OCI-LY7 (cell line): ENCODE measurements at regions not wholly inside any gene's neighbourhood (a gene's known extent, or its start where the extent isn't known, plus 50 kb on each side); places are given as distances from the start of the nearest gene placed in this dataset.

Experiments used
- BruUV-seq: library from RNA; stranded (reverse); fragments of 400-500 nt; replicated peaks from 2 replicates; lab custom pipeline; 2021; lab: Mats Ljungman, UMichigan
- CTCF ChIA-PET: fragments of 300-600 bp; sonication (Branson Sonifier 250); formaldehyde crosslinking; loops from one replicate; lab custom pipeline; 2022; ENCODE audit warnings: antibody characterized with exemption; ENCODE audit not compliant: unreplicated experiment; lab: Charles Lee
- POLR2A ChIA-PET: fragments of 300-600 bp; sonication (Branson Sonifier 250); formaldehyde crosslinking; loops from one replicate; lab custom pipeline; 2022; ENCODE audit warnings: antibody characterized with exemption; lab: Charles Lee
- DNase-seq: peaks from one replicate; pipeline ENCODE4 v3.0.0-alpha.2; 2015; ENCODE audit warnings: low spot score
- H2AFZ ChIP-seq: fragments of 200-600 bp; sonication (generic), shearing (Covaris generic); 2 replicates; pipeline ENCODE4 v1.6.1; 2014; ENCODE audit warnings: mild to moderate bottlenecking, antibody characterized with exemption, low read length, moderate library complexity
- H3K27ac ChIP-seq: fragments of 200-600 bp; sonication (generic); 2 replicates; pipeline ENCODE4 v1.5.1; 2014; ENCODE audit warnings: mixed run types, low read depth, mild to moderate bottlenecking, moderate library complexity, low read length, inconsistent platforms; ENCODE audit not compliant: poor library complexity, severe bottlenecking
- H3K36me3 ChIP-seq: fragments of 200-600 bp; sonication (generic); 2 replicates; pipeline ENCODE4 v1.6.1; 2014; ENCODE audit warnings: mild to moderate bottlenecking, antibody characterized with exemption, low read length, moderate library complexity, mixed read lengths; ENCODE audit not compliant: insufficient read depth
- H3K4me1 ChIP-seq: fragments of 200-600 bp; sonication (generic); 2 replicates; pipeline ENCODE4 v1.5.1; 2014; ENCODE audit warnings: mild to moderate bottlenecking, low read length; ENCODE audit not compliant: insufficient read depth, poor library complexity, severe bottlenecking
- H3K4me2 ChIP-seq: fragments of 200-600 bp; sonication (generic); 2 replicates; pipeline ENCODE4 v1.6.1; 2014; ENCODE audit warnings: mild to moderate bottlenecking, low read length
- H3K4me3 ChIP-seq: fragments of 200-600 bp; sonication (generic); 2 replicates; pipeline ENCODE4 v1.5.1; 2014; ENCODE audit warnings: mild to moderate bottlenecking, low read depth, low read length; ENCODE audit not compliant: poor library complexity, severe bottlenecking
- H3K79me2 ChIP-seq: fragments of 200-600 bp; sonication (generic); 2 replicates; pipeline ENCODE4 v1.6.1; 2016; ENCODE audit warnings: low read depth, mild to moderate bottlenecking, low read length, moderate library complexity, mixed read lengths; ENCODE audit not compliant: insufficient read depth
- H3K9me2 ChIP-seq: fragments of 200-600 bp; sonication (generic); 2 replicates; pipeline ENCODE4 v1.6.1; 2016; ENCODE audit warnings: mild to moderate bottlenecking, low read length, mixed read lengths; ENCODE audit not compliant: insufficient read depth
- H3K9me3 ChIP-seq: fragments of 200-600 bp; sonication (generic); 2 replicates; pipeline ENCODE4 v1.6.1; 2014; ENCODE audit warnings: mild to moderate bottlenecking, mixed run types, low read length, mixed read lengths
- H4K20me1 ChIP-seq: fragments of 200-600 bp; sonication (generic); 2 replicates; pipeline ENCODE4 v1.6.1; 2014; ENCODE audit warnings: mild to moderate bottlenecking, antibody characterized with exemption, low read length, moderate library complexity, mixed read lengths; ENCODE audit not compliant: insufficient read depth
- EZH2phosphoT487 ChIP-seq: fragments of 200-600 bp; sonication (generic); IDR thresholded peaks from 2 replicates; pipeline ENCODE4 v1.6.1; 2018; ENCODE audit warnings: low read depth, borderline replicate concordance, mild to moderate bottlenecking, mixed run types, antibody characterized with exemption, low read length, moderate library complexity, mixed read lengths
- intact Hi-C: fragments of 100-400 bp; cut with micrococcal nuclease; formaldehyde crosslinking; loops from one replicate; pipeline ENCODE4 v1.10.0; 2022; ENCODE audit not compliant: unreplicated experiment
- TF ChIP-seq, protein P1 (sequence below): fragments of 200-600 bp; sonication (generic); conservative IDR thresholded peaks from 2 replicates; pipeline ENCODE4 v1.5.1; 2014; ENCODE audit warnings: mild to moderate bottlenecking, antibody characterized with exemption, low read length, moderate library complexity, mixed read lengths

DNA sequence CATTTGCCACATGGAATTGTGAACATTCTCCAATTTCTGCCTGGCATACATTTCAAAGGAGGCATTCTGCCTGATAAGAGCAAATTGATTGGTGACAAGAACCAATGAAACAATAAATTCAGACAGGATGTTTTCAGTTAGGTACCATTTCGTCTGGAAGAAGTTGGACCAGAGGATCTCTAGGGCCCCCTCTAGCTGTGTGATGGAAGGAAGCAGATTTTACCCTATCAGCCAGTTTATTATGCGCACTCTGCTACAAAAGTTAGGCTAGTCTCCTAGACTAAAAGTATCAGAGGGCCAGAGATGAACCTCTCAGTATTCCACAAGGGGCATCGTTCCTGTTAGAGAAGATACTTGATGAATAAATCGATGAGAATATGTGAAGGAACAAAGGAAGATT, 118.0 kb downstream of the BUB3 start:
- H3K9me3 ChIP-seq, result no peaks in the 10 kb centered on the region
- H3K27ac ChIP-seq, result no peak overlapping the region
- ChIA-PET CTCF (no interaction called here), POLR2A (interaction anchor here (0.7 kb wide), 1 partner anchor 34 kb away, joined by 3 read pairs; no protein-coding TSS in a partner anchor)
- TF ChIP-seq, protein P1, sequence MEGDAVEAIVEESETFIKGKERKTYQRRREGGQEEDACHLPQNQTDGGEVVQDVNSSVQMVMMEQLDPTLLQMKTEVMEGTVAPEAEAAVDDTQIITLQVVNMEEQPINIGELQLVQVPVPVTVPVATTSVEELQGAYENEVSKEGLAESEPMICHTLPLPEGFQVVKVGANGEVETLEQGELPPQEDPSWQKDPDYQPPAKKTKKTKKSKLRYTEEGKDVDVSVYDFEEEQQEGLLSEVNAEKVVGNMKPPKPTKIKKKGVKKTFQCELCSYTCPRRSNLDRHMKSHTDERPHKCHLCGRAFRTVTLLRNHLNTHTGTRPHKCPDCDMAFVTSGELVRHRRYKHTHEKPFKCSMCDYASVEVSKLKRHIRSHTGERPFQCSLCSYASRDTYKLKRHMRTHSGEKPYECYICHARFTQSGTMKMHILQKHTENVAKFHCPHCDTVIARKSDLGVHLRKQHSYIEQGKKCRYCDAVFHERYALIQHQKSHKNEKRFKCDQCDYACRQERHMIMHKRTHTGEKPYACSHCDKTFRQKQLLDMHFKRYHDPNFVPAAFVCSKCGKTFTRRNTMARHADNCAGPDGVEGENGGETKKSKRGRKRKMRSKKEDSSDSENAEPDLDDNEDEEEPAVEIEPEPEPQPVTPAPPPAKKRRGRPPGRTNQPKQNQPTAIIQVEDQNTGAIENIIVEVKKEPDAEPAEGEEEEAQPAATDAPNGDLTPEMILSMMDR, result peak; percentile 51
- TF ChIP-seq EZH2phosphoT487, result no peak
- H4K20me1 ChIP-seq, result no peaks in the 10 kb centered on the region
- H3K79me2 ChIP-seq, result no peaks in the 10 kb centered on the region
- H2AFZ ChIP-seq, result no peak overlapping the region
- intact Hi-C loops, result no loop called here
- H3K4me1 ChIP-seq, result no peaks in the 10 kb centered on the region
- no peaks in the 10 kb centered on the region for H3K9me2 ChIP-seq
- no TSS peak for BruUV-seq
- no peak overlapping the region for H3K4me3 ChIP-seq
- DNase-seq, result peak; percentile 1
- no peak overlapping the region for H3K4me2 ChIP-seq
- H3K36me3 ChIP-seq, result no peaks in the 10 kb centered on the region

GRCh38 chr10:123274306-123275135, 120.3 kb downstream of the BUB3 start:
- ChIA-PET POLR2A (interaction anchor here (0.6 kb wide), 1 partner anchor 14 kb away, joined by 3 read pairs; no protein-coding TSS in a partner anchor), CTCF (no interaction called here)
- Histone ChIP-seq H3K9me3 (no peaks in the 10 kb centered on the region), H3K27ac (no peak overlapping the region), H3K4me1 (no peaks in the 10 kb centered on the region), H2AFZ (no peak overlapping the region), H3K4me2 (no peak overlapping the region), H3K9me2 (no peaks in the 10 kb centered on the region), H4K20me1 (no peaks in the 10 kb centered on the region), H3K36me3 (no peaks in the 10 kb centered on the region), H3K79me2 (no peaks in the 10 kb centered on the region), H3K4me3 (no peak overlapping the region)
- no peak for DNase-seq
- no TSS peak for BruUV-seq
- intact Hi-C loops, result no loop called here
- TF ChIP-seq EZH2phosphoT487, result no peak
- TF ChIP-seq, protein P1, result no peak

GRCh38 chr10:123275136-123275564, 120.9 kb downstream of the BUB3 start:
- no peaks in the 10 kb centered on the region for H3K36me3 ChIP-seq
- intact Hi-C loops, result no loop called here
- no peaks in the 10 kb centered on the region for H3K9me3 ChIP-seq
- H3K27ac ChIP-seq, result no peak overlapping the region
- no peak overlapping the region for H3K4me2 ChIP-seq
- DNase-seq, result no peak
- H2AFZ ChIP-seq, result no peak overlapping the region
- ChIA-PET POLR2A (no interaction called here), CTCF (no interaction called here)
- H3K9me2 ChIP-seq, result no peaks in the 10 kb centered on the region
- no peaks in the 10 kb centered on the region for H4K20me1 ChIP-seq
- no peaks in the 10 kb centered on the region for H3K4me1 ChIP-seq
- H3K4me3 ChIP-seq, result no peak overlapping the region
- no TSS peak for BruUV-seq
- TF ChIP-seq, protein P1, result no peak
- no peak for TF ChIP-seq EZH2phosphoT487
- no peaks in the 10 kb centered on the region for H3K79me2 ChIP-seq
